HUDEP-2 (cell line): ENCODE measurements at regions not wholly inside any gene's neighbourhood (a gene's known extent, or its start where the extent isn't known, plus 50 kb on each side); places are given as distances from the start of the nearest gene placed in this dataset.
"Not testable (repeated sequence)": the region's sequence is repeated elsewhere in the genome, so short reads cannot be mapped to it uniquely, and the experiment has no call there.

ENCODE experiments used
- DNase-seq, 76 experiments: peaks; one replicate each; lab custom pipeline; 2025; ENCODE audit not compliant: unreplicated experiment in 76 of 76; lab: John Stamatoyannopoulos, UW

DNA sequence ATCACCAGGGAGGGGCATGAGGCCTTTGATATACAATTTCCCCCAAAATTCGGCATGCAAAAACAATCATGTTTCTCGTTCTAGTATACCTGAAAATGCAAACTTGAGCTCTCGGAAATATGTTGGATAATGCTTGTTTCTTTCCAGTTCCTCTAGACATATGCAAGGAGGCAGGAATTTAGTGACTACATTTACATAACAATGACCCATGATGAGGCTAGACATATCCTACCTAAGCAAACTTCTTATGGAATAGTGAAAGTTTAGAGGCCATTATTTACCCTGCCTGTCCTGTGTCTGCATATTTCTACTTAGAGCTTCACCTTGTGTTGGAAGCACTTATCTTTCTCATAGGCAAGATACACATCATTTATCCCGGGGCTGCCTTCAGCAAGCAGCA lies 514.6 kb downstream of the KCNJ2 start:
- no peak for DNase-seq

DNA sequence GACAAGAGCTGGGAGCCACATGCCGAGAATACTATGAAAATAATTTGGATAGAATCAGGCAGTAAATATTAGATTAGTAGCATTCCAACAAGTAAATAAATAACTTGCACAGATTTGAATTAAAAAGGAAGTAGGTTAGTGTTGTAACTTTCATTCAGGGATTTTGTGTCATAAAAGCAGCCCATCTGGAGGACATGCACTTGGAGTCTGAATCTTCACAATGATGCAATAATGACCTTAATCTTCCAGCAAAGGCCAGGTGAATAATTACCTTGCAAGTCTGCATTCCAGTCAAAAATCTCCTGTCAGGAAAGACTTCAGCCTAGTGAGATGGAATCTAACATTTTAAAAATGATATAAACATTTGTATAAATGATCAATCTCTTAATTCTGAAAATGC lies 518.1 kb downstream of the KCNJ2 start:
- DNase-seq = no peak

DNA sequence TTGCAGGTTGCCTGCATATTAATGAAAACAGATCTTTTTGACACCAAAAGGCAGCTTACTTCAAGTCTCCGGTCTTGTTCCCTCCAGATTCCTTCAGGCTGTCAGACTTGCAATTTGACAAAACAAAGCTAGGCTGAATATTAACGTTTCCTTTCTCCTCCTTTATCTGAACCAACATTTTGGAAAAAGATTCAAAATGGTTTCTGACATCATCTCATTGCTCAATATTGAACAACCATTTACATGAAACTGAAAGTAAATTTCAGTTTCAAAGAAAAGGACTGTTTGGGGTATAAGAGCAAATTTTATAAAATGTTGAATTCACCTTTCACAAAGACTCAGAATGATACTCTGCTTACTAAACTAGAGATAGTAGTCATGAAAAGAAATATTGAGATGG lies 521.8 kb downstream of the KCNJ2 start:
- DNase-seq = no peak

DNA sequence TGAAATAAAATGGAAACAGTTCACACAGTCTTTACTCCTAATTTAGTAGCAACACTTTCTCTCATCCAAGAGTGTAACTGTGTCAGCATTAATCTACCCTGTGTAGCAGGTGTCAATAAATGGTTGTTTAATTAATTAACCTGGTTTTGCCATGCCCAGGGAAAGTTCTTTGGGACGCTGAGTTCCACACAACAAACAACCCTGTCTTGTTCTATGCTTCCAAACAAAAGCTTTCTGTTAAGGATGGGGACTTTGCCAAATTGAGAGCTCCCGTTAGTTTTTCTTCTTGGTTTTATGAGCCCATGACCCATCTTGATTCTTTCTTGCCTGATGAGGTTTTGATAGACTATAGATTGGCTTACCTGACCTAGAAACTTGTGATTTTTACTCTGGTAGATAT lies 530.1 kb downstream of the KCNJ2 start:
- no peak for DNase-seq

DNA sequence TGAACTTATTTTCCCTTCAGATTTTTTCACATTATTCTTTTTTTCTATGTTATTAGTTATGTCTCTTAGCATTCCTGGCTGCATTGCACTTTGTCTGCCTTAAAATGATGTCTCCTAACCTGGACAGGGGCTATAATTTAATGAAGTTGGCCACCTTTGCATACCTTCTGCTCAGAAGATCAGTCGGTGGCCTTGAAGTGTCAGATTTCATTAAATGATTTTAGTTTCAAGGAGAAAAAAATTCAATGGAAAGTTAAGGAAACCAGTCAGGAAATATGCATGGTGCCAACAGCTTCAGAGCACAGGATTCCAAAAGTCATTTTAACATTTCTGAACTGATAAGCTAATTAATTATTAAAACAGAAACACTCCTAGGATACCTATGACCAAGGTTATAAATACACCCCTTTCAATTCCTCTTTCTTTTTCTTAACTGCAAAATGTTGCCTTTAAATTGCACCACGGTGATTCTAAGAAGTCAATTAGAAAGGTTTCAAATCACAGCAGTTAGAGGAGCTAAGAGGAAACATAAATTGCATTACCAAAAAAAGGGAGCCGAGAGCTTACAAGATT lies 533.4 kb downstream of the KCNJ2 start:
- no peak for DNase-seq

DNA sequence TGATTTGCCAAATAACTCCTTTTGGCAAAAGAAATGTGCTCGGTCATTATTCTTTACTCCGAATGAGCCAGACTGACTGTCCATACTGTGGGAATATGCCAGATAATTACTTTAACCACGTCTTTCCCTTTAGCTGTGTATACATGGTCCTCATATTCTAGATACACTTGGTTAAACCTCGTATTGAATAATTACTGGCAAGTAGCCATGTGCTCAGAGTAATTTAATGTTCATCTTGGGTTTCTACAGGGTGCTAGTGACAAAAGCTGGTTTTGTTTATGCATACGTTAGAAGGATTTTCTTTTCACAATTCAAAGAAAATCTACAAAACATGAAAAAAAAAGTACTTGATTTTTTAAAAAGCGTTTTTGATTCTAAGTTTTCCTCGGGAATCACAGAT lies 540.3 kb downstream of the KCNJ2 start:
- DNase-seq = no peak

DNA sequence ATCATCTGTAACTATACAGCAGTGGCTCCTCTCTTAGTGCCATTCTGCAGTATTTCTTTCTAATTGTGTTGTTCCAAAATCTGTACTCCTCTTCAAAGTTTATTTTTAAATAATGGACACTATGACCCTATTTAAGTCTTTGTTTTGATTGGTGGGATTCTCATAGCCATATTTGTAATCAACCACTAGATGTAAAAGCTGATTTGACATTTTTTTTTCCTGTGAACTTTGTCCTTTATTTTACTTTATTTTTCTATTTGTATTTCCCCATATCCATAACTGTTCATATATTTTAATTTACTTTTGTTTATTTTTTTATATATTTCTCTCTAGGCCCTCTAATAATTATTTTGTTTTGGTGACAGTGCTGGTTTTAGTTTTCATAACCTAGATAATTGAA lies 544.4 kb downstream of the KCNJ2 start:
- DNase-seq = no peak

DNA sequence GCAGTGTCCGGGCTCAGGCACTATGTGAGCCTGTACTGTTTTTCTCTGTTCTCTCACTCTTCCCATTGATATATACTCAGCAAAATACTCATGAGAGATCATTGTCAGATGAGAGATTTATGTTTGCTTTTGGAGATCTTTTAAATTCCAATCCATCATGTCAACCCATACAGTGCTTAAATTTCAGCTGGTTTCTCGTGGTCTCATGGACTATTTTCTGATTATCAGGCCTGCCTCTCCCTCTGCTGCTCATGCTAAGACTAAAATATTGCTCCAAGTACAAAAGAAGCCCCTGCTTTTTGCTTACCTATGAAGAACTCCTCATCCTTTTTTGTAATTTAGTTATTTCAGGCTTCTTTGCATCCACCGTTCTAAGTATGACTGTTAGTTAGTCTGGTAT lies 547.2 kb downstream of the KCNJ2 start:
- no peak for DNase-seq

DNA sequence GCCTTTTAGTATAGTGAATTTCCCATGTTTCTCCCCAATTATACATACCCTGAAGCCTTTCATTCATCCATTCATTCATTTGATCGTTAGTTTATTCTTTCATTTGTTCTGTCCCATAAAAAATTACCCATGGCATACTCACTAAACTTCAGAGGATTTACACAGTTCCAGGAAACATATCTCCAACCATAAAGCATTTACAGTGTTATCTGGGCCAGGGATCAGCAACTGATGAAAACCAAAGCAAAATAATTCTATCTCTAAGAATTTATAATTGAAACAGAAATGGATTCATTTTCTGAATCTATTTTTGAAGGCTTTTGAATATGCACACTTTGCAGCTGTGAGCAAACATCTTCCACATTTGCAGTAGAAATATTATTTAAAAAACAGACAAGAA lies 547.7 kb downstream of the KCNJ2 start:
- DNase-seq = no peak

DNA sequence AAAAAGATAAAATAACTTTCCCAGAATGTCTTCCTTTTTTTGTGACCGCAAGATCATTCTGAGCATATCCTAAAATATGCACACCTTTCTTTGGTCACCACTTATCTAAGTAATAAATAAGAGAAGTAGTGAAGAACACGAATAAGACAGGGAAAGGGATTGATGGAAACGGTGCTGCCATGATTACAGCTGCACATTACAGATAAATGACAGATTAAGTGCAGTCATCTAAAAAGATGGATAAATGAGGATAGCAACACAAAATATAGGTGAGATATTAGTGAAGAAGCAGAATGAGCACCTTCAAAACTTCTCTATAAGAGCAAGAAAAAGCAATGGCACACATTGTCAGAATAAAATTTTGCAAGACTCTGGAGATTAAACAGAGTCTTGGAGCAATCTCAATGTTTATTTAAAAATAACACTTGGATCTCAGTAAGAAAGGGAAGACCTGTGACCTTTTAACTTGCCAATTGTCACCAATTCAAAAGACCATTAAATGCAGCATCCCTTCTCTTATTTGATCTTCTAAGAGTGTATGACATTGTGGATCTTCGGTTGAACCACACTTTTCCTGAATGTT lies 567.1 kb downstream of the KCNJ2 start:
- DNase-seq = no peak

DNA sequence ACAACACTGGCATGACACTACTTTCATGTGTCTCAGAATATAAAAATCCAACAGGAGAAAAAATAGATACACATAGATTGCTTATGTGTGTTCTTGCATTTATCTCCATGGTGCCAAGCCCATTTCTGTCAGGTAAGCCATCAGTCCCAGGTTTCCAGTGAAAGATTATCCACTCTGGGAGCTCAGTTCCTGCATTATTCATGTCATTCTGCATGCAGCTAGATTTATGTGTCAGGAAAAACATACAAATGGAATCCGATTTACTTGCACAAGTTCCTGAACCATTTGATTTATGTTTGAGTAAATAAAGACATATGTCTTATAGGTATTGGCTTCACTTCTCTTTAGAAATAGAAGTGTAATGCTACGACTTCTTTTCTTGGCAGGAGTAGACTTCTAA lies 569.7 kb downstream of the KCNJ2 start:
- no peak for DNase-seq

DNA sequence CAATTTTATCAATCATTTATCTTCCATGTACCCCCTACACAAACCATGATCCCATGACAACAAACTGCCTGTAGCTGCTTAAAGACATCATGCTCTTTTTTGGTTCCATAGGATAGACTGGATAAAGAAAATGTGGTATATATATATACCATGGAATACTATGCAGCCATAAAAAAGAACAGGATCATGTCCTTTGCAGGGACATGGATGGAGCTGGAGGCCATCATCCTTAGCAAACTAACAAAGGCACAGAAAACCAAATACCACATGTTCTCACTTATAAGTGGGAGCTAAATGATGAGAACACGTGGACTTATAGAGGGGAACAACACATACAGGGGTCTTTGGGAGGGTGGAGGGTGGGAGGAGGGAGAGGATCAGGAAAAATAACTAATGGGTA lies 577.2 kb downstream of the KCNJ2 start:
- DNase-seq = not testable (repeated sequence)

DNA sequence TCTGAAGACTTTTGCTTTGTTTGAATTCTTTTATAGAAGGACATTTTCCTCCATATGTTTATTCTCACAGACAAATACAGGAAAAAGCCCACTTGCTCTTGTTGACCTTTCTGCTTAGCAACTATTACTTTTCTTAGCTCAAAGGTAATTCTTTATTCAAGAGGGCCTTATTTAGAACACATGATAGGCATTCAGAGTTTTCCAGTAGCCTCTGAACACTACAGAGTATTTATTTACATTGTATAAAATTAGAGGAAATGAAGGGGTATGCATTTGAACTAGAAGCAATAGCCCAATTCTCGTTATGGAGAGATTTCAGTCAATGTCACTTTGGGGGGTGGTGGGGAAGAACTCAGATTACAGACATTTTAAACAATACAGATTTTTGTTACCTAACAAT lies 581.7 kb downstream of the KCNJ2 start:
- no peak for DNase-seq

DNA sequence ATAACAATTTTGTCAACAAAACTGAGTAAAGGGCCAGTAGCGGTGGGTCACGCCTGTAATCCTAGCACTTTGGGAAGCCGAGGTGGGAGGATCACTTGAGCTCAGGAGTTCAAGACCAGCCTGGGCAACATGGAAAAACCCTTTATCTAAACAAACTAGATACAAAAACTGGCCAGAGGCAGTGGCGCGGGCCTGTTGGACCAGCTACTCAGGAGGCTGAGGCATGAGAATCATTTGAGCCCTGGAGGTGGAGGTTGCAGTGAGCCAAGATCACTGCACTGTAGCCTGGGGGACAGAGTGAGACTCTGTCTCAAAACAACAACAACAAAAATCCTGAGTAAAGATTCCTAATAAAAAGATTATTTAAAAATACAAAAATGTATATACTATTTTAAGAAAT lies 583.1 kb downstream of the KCNJ2 start:
- not testable (repeated sequence) for DNase-seq

DNA sequence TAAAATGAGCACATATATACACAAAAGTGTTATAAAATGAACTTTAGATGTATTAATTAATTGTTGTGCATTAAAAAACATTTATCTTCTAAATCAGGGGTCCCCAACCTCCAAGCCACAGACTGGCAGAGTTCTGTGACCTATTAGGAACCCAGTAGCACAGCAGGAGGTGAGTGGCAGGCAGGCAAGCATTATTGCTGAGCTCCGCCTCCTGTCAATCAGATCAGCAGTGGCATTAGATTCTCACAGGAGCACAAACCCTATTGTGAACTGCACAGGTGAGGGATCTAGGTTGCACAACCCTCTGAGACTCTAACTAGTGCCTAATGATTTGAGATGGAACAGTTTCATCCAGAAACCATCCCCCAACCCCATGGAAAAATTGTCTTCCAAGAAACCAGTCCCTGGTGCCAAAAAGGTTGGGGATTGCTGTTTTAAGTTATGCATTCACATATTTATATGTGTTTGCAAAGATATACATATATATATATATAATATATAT lies 583.7 kb downstream of the KCNJ2 start:
- DNase-seq = no peak

DNA sequence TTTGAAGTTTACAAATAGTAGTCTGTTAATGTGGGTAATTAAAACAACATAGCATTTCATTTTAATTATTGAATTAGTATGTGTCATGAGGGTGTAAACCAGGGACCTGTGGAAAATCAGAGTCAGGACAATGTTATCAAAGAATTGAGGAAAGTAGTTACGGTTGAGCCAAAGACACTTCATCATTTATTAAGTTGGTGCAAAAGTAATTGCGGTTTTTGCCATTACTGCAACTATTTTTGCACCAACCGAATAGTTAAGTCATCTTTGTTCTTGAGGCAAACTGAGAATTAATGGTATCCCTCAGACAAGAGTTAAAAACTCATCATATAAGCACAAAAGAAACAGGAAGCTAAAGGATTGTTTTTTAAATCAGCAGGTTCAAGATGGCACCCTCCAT lies 593.7 kb downstream of the KCNJ2 start:
- DNase-seq = no peak

DNA sequence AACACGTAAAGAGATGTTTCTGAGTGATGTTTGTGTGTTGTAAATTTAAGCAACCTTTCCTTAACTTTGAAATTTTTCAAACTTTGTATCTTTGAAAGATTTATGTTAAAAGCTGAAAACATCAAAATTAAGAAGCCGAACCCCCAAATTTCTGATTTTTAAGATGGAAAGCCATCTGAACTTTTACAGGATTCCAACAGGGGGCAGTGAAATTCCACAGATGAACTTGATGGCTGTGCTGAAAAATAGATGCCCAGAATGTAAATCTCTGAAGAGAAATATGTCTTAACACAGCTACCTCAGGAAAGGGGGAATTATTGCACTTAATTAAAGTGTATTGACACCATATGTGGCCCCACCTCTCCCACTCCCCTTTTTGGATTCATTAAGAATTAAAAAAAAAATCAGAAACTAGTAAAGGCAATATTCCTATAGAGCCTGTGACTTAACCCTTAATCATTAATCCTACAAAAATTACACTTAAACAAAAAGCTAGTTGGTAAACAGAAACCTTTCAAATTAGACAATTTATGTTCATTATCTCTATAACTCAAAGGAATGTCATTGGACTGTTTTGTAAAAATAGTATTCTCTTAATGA lies 597.9 kb downstream of the KCNJ2 start:
- DNase-seq = peak in 11 of 76 experiments; percentile 1 to 33 (median 6)

DNA sequence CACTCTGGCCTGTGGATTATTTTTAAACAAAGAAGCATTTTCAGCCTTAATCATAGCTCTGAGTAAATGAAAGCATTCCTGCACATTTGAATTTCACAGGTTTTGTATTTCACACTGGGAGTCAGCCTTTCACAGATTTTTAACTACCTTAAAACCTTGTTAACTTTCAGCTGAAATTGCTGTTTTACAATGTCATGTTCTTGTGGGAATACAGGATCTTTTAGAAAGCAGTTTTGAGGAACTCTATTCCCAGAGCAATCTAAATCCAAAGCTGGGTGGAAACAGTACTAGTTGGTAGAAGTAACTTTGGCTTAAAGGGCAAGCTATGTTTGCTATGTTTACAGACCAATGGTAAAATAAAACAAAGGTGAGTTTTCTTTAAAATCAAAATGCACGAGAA lies 600.6 kb downstream of the KCNJ2 start:
- no peak for DNase-seq

DNA sequence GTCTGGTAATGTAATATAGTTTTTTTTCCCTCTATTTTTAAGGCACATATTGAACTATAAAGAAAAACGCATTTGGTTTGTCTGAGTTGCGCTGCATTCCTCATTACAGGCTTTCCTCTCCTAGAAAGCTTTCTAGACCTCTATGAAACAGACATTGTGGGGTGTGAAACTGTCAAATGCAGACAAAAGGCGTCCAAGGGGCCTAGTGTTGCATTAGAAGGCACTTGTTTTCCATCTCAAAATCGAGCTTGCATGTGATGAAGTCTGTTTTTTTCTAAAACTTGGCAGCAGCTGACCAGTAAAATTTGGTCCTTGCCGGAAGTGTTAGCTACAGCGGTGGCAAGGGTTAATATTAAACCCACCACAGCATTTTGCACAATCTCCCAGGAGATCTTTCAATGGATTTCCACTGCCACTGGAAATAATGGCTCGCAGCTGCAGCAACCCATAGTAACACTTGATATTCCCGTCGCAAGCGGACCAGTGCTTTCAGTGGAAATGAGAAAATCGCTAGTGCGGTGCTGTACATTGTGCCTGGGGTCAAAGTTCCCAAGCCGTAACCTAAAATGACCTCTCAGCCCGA lies 602.6 kb downstream of the KCNJ2 start:
- no peak for DNase-seq

DNA sequence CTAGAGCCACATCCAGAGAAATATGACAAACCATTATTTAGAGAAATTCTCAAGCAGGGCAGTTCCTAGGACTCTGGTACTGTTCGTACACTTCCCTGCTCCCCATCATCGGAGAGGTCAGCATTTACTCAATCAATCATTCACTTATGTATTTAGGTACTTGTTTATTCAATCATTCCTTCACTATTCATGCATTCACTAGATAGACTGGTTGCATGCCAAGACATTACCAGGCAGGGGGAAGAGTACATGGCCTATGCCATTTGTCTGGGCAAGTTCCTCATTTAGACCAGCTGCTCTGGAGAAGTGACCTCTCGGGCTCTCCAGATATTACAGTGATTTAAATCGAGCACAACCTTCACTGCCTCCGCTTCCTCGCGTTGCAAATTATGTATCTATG lies 603.4 kb downstream of the KCNJ2 start:
- DNase-seq = no peak

DNA sequence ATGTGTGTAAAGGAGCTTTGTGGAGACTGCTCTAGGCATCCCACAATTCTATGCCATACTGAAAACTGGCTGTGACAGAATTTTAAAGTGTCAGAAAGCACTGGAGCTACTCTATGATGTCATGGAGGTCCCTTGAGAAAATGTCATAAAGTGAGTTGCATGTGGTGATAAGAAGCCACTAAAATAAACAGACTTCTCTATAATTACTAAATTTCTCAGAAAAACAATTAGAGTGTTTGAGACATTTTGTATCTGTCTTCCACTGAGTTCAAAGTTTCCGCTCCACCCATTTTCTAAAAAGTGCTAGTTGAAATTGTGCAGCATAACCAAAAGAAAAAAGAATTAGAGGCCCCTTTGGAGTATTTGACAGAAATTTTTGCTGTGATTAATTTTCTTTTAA lies 603.9 kb downstream of the KCNJ2 start:
- DNase-seq = no peak
